Esophagus mucosa (tissue), 1 donor: ENCODE measurements at regions not wholly inside any gene's neighbourhood (a gene's known extent, or its start where the extent isn't known, plus 50 kb on each side); places are given as distances from the start of the nearest gene placed in this dataset.
"Not testable (repeated sequence)": the region's sequence is repeated elsewhere in the genome, so short reads cannot be mapped to it uniquely, and the experiment has no call there.

Source experiments
- ATAC-seq: fragments of 200-7000 bp; cut with Tn5 transposase; one replicate; pipeline ENCODE4 v1.9.1; 2020
- donor health status: DM: yes; HTN: yes; CAD: no.

- not testable (repeated sequence) for ATAC-seq
Measured at GRCh38 chr15:83335542-83335941, 51.1 kb upstream of the BNC1 start.

GRCh38 chr15:83339396-83339795 is 54.9 kb upstream of the BNC1 start:
- ATAC-seq = no peak

- no peak for ATAC-seq
Measured at GRCh38 chr15:83340087-83340486, 55.6 kb upstream of the BNC1 start.

GRCh38 chr15:83346342-83346741 is 61.9 kb upstream of the BNC1 start:
- no peak for ATAC-seq

GRCh38 chr15:83352119-83352518 is 67.7 kb upstream of the BNC1 start:
- ATAC-seq = no peak

- ATAC-seq = peak; percentile 46
Measured at GRCh38 chr15:83356501-83357399, 72.3 kb upstream of the BNC1 start.

GRCh38 chr15:83358972-83359564 is 74.6 kb upstream of the BNC1 start:
- peak; percentile 73 for ATAC-seq

- no peak for ATAC-seq
Measured at GRCh38 chr15:83362706-83363105, 78.2 kb upstream of the BNC1 start.

GRCh38 chr15:83364501-83364900 is 80.0 kb upstream of the BNC1 start:
- no peak for ATAC-seq

GRCh38 chr15:83365370-83365938 is 81.0 kb upstream of the BNC1 start:
- ATAC-seq = peak; percentile 94

GRCh38 chr15:83372434-83372891 is 74.7 kb upstream of the SH3GL3 start:
- ATAC-seq = peak; percentile 64

- peak; percentile 70 for ATAC-seq
Measured at GRCh38 chr15:83378921-83379578, 68.1 kb upstream of the SH3GL3 start.

GRCh38 chr15:83379579-83379959 is 67.6 kb upstream of the SH3GL3 start:
- peak; percentile 94 for ATAC-seq

GRCh38 chr15:83380059-83380458 is 67.1 kb upstream of the SH3GL3 start:
- ATAC-seq = peak; percentile 46

- ATAC-seq = peak; percentile 64
Measured at GRCh38 chr15:83380682-83381081, 66.5 kb upstream of the SH3GL3 start.

- not testable (repeated sequence) for ATAC-seq
Measured at GRCh38 chr15:83383608-83384139, 63.5 kb upstream of the SH3GL3 start.

GRCh38 chr15:83396101-83396500 is 51.0 kb upstream of the SH3GL3 start:
- ATAC-seq = no peak
